ENCODE measurements at regions not wholly inside any gene's neighbourhood (a gene's known extent, or its start where the extent isn't known, plus 50 kb on each side); places are given as distances from the start of the nearest gene placed in this dataset.

DNA sequence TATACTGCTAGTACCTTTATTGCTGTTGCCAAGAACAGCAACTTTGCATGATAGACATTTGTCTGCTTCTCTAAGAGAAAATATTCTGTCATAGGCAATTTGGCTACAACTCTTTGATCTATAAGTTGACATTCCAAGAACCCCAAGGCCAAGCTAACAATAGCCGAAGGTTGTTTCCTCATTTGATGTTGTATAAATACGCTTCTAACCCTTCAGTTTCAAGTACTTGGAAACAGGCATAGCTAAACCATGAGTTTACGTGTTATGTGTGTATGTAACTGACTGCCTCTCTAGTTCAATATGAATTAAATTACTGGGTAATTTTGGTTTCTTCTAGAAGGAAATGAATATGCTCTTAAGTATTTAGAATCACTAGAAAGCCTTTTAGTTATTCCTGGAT lies 1034.0 kb downstream of the TLE4 start:
- TF ChIP-seq, protein P1, sequence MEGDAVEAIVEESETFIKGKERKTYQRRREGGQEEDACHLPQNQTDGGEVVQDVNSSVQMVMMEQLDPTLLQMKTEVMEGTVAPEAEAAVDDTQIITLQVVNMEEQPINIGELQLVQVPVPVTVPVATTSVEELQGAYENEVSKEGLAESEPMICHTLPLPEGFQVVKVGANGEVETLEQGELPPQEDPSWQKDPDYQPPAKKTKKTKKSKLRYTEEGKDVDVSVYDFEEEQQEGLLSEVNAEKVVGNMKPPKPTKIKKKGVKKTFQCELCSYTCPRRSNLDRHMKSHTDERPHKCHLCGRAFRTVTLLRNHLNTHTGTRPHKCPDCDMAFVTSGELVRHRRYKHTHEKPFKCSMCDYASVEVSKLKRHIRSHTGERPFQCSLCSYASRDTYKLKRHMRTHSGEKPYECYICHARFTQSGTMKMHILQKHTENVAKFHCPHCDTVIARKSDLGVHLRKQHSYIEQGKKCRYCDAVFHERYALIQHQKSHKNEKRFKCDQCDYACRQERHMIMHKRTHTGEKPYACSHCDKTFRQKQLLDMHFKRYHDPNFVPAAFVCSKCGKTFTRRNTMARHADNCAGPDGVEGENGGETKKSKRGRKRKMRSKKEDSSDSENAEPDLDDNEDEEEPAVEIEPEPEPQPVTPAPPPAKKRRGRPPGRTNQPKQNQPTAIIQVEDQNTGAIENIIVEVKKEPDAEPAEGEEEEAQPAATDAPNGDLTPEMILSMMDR (IDR thresholded peaks at IDR 0.05; ENCODE audit: low read depth, low read length, poor library complexity, severe bottlenecking), result no peak
- no peak for TF ChIP-seq EZH2phosphoT487 (IDR thresholded peaks at IDR 0.05; ENCODE audit: borderline replicate concordance, low read length)
